Effector memory CD8-positive, alpha-beta T cell (primary cell): ENCODE measurements at regions not wholly inside any gene's neighbourhood (a gene's known extent, or its start where the extent isn't known, plus 50 kb on each side); places are given as distances from the start of the nearest gene placed in this dataset.

Experiments used
- ATAC-seq: fragments of 150-1000 bp; cut with Tn5 transposase; replicated peaks from 2 replicates; pipeline ENCODE4 v1.10.0; 2021; ENCODE audit warnings: mild to moderate bottlenecking, moderate library complexity
- DNase-seq, 3 experiments: peaks; one replicate each; pipeline ENCODE4 v3.0.0; 2021
- H3K27ac Mint-ChIP-seq, 2 donors: one replicate each; pipeline ENCODE4 v1.8.0; 2022; ENCODE audit warnings: mild to moderate bottlenecking in 2 of 2, mixed read lengths in 2 of 2, moderate library complexity in 2 of 2
- H3K27me3 Mint-ChIP-seq, 2 donors: one replicate each; pipeline ENCODE4 v1.8.0; 2022; ENCODE audit warnings: mixed read lengths in 2 of 2
- H3K36me3 Mint-ChIP-seq: one replicate; pipeline ENCODE4 v1.8.0; 2022; ENCODE audit warnings: mild to moderate bottlenecking, moderate library complexity, mixed read lengths; ENCODE audit not compliant: insufficient read depth
- H3K4me1 Mint-ChIP-seq, 2 donors: one replicate each; pipeline ENCODE4 v1.8.0; 2022; ENCODE audit warnings: low read depth in 2 of 2, mixed read lengths in 2 of 2
- H3K4me3 Mint-ChIP-seq, 2 donors: one replicate each; pipeline ENCODE4 v1.8.0; 2022; ENCODE audit warnings: mild to moderate bottlenecking in 2 of 2, mixed read lengths in 2 of 2, moderate library complexity in 2 of 2
- H3K9me3 Mint-ChIP-seq, 2 donors: one replicate each; pipeline ENCODE4 v1.8.0; 2022; ENCODE audit warnings: mixed read lengths in 2 of 2

- Mint-ChIP-seq H3K4me1 (no peaks in the 10 kb centered on the region), H3K9me3 (peaks cover 0 to 1% of the 10 kb centered on the region in 2 donors), H3K27ac (no peak overlapping the region), H3K27me3 (no peaks in the 10 kb centered on the region), H3K36me3 (no peaks in the 10 kb centered on the region), H3K4me3 (no peak overlapping the region)
- DNase-seq (no peak), ATAC-seq (no peak)
Observed at GRCh38 chr1:239633432-239633831, 247.1 kb downstream of the CHRM3 start.

GRCh38 chr1:239635276-239635675 lies 248.9 kb downstream of the CHRM3 start:
- H3K9me3 Mint-ChIP-seq, result peaks cover 0 to 1% of the 10 kb centered on the region in 2 donors
- DNase-seq, result no peak
- no peak for ATAC-seq
- H3K36me3 Mint-ChIP-seq, result no peaks in the 10 kb centered on the region
- H3K4me1 Mint-ChIP-seq, result no peaks in the 10 kb centered on the region
- H3K4me3 Mint-ChIP-seq, result no peak overlapping the region
- H3K27me3 Mint-ChIP-seq, result no peaks in the 10 kb centered on the region
- no peak overlapping the region for H3K27ac Mint-ChIP-seq

DNA sequence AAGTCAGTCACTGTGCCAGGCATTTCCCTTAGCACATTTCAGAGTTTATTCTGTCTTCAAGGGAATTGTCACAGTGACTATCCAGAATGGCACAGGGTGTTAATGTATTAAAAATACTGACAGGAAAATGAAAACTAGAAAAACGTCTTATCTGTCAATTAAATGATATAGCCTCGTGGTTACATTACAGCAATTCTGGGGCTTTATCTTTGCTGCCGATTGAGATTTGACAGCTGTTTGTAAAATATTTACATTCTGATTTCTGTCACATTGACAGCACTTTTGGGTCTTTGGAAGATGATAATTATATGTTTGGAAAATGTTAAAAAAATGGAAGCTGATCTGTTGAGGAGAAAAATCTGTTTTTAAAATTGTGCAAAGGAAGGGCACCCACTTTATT lies 250.0 kb downstream of the CHRM3 start:
- Mint-ChIP-seq H3K36me3 (no peaks in the 10 kb centered on the region), H3K4me1 (no peaks in the 10 kb centered on the region), H3K9me3 (peaks cover 0 to 1% of the 10 kb centered on the region in 2 donors), H3K4me3 (no peak overlapping the region), H3K27ac (no peak overlapping the region), H3K27me3 (no peaks in the 10 kb centered on the region)
- ATAC-seq (no peak), DNase-seq (no peak)

DNA sequence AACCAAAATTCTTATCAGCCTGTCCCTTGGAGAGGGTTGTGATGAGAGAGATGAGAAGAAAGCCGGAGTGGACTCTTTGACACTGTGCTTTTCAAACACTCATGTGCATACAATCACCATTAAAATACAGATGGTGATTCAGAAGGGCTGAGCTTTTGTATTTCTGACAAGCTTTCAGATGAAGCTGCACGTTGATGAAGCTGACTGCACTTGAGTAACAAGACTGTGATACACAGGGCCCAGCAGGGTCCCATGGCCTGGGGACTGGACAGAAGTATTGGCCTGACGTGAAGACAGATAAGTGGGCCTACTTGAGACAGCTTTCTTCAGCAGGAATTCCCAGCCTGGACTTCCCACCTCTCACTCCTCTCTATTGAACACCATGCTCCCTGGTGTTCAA lies 258.2 kb downstream of the CHRM3 start:
- Mint-ChIP-seq H3K36me3 (no peaks in the 10 kb centered on the region), H3K27me3 (no peaks in the 10 kb centered on the region), H3K4me3 (no peak overlapping the region), H3K4me1 (no peaks in the 10 kb centered on the region), H3K9me3 (no peaks in the 10 kb centered on the region), H3K27ac (no peak overlapping the region)
- no peak for ATAC-seq
- DNase-seq, result no peak

- Mint-ChIP-seq H3K27ac (no peak overlapping the region), H3K4me3 (no peak overlapping the region), H3K4me1 (no peaks in the 10 kb centered on the region), H3K36me3 (no peaks in the 10 kb centered on the region), H3K9me3 (no peaks in the 10 kb centered on the region), H3K27me3 (no peaks in the 10 kb centered on the region)
- DNase-seq (no peak), ATAC-seq (no peak)
Observed at GRCh38 chr1:239647045-239647444, 260.7 kb downstream of the CHRM3 start.

- H3K4me3 Mint-ChIP-seq, result no peak overlapping the region
- no peak for ATAC-seq
- H3K9me3 Mint-ChIP-seq, result peaks cover 0 to under 1% of the 10 kb centered on the region in 2 donors
- no peaks in the 10 kb centered on the region for H3K36me3 Mint-ChIP-seq
- no peaks in the 10 kb centered on the region for H3K4me1 Mint-ChIP-seq
- H3K27me3 Mint-ChIP-seq, result no peaks in the 10 kb centered on the region
- no peak overlapping the region for H3K27ac Mint-ChIP-seq
- DNase-seq, result no peak
Observed at GRCh38 chr1:239647964-239648632, 261.7 kb downstream of the CHRM3 start.

- no peak overlapping the region for H3K4me3 Mint-ChIP-seq
Observed at GRCh38 chr1:239655023-239655422, 268.7 kb downstream of the CHRM3 start.

GRCh38 chr1:239657291-239657690 lies 270.9 kb downstream of the CHRM3 start:
- Mint-ChIP-seq H3K9me3 (peaks cover 1 to 7% of the 10 kb centered on the region in 2 donors), H3K27me3 (no peaks in the 10 kb centered on the region), H3K27ac (no peak overlapping the region), H3K4me3 (no peak overlapping the region), H3K4me1 (no peaks in the 10 kb centered on the region), H3K36me3 (no peaks in the 10 kb centered on the region)
- no peak for ATAC-seq
- DNase-seq, result no peak

More at GRCh38 chr1:239655023-239655422, 268.7 kb downstream of the CHRM3 start:
- Mint-ChIP-seq H3K36me3 (no peaks in the 10 kb centered on the region), H3K27ac (no peak overlapping the region), H3K4me1 (no peaks in the 10 kb centered on the region), H3K27me3 (no peaks in the 10 kb centered on the region), H3K9me3 (peaks cover 1 to 7% of the 10 kb centered on the region in 2 donors)
- no peak for ATAC-seq
- no peak for DNase-seq

DNA sequence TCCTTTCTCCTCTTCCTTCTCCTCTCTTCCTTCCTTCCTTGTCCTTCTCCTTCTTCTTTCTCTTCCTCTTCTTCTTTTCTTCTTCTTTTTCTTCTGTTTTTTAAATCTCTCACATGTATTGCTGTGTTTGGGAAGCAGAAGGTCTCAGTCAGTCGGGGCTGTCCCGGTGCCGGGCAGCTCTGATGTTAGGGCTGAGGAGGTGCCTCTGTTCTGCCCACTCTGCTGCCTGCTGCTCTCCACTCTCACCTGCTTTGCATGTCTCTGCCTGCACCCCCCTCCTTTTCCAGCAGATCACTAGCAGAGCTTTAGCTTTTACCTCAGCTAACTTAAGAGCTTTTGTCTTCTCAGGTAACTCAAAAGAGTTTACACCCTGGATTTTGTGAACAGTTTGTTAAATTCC lies 276.6 kb downstream of the CHRM3 start:
- peaks cover 4 to 5% of the 10 kb centered on the region in 2 donors for H3K4me1 Mint-ChIP-seq
- DNase-seq (no peak), ATAC-seq (no peak)
- no peak overlapping the region for H3K27ac Mint-ChIP-seq
- H3K36me3 Mint-ChIP-seq, result no peaks in the 10 kb centered on the region
- H3K27me3 Mint-ChIP-seq, result no peaks in the 10 kb centered on the region
- no peak overlapping the region for H3K4me3 Mint-ChIP-seq
- H3K9me3 Mint-ChIP-seq, result peaks cover 0 to 2% of the 10 kb centered on the region in 2 donors

GRCh38 chr1:239672256-239672655 lies 285.9 kb downstream of the CHRM3 start:
- DNase-seq, result no peak
- Mint-ChIP-seq H3K4me3 (no peak overlapping the region), H3K36me3 (no peaks in the 10 kb centered on the region), H3K9me3 (peaks cover 0 to 2% of the 10 kb centered on the region in 2 donors), H3K27me3 (peaks cover 7 to 10% of the 10 kb centered on the region in 2 donors), H3K4me1 (peaks cover 0 to 1% of the 10 kb centered on the region in 2 donors), H3K27ac (no peak overlapping the region)
- no peak for ATAC-seq

DNA sequence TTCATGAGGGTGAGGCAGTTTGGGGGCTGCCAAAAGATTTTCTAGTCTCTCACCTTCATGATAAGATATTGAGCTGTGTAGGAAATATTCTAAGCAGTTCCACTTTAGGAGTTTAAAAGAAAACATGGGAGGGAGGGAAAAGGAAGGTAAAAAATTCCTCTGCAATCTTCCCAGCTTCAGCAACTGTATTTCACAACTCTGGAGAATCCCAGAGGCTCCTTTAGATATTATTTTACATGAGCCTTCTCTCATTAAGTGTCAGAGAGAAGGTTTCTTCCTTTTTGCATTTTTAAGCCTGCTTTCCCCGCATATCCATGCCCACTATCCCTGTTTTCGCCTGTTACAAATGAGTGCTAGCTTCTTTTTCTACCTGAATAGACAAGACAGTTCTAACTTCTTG lies 289.4 kb downstream of the CHRM3 start:
- Mint-ChIP-seq H3K4me3 (no peak overlapping the region), H3K27me3 (peaks cover 7 to 10% of the 10 kb centered on the region in 2 donors)
- ATAC-seq, result no peak

GRCh38 chr1:239676522-239677273 lies 290.3 kb downstream of the CHRM3 start:
- H3K4me3 Mint-ChIP-seq, result no peak overlapping the region
- peaks cover 0 to 6% of the 10 kb centered on the region in 2 donors for H3K9me3 Mint-ChIP-seq
- H3K4me1 Mint-ChIP-seq, result no peaks in the 10 kb centered on the region
- H3K36me3 Mint-ChIP-seq, result no peaks in the 10 kb centered on the region
- no peak for DNase-seq
- peak; percentile 36 for ATAC-seq
- no peak overlapping the region for H3K27ac Mint-ChIP-seq
- peaks cover 7 to 10% of the 10 kb centered on the region in 2 donors for H3K27me3 Mint-ChIP-seq

More for the DNA sequence above, 289.4 kb downstream of the CHRM3 start:
- Mint-ChIP-seq H3K4me1 (no peaks in the 10 kb centered on the region), H3K27ac (no peak overlapping the region), H3K36me3 (no peaks in the 10 kb centered on the region), H3K9me3 (peaks cover 0 to 5% of the 10 kb centered on the region in 2 donors)
- DNase-seq, result no peak

DNA sequence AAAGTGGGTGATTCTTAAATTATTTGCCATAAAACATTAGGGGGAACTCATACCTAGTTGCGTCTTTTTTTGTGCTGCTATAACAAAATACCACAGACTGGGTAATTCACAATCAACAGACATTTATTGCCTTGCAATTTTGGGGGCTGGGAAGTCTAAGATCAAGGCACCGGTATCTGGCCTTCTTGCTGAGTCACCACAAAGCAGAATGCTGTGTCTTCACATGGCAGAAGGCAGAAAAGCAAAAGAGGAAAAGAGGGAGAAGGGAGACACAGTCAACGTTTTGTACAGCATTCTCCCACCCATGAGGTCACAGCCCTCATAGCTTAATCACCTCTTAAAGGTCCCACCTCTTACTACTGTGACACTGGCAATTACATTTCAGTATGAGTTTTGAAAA lies 291.0 kb downstream of the CHRM3 start:
- no peaks in the 10 kb centered on the region for H3K4me1 Mint-ChIP-seq
- peaks cover 4 to 6% of the 10 kb centered on the region in 2 donors for H3K27me3 Mint-ChIP-seq
- H3K36me3 Mint-ChIP-seq, result no peaks in the 10 kb centered on the region
- no peak for DNase-seq
- ATAC-seq, result no peak
- H3K27ac Mint-ChIP-seq, result no peak overlapping the region
- no peak overlapping the region for H3K4me3 Mint-ChIP-seq
- H3K9me3 Mint-ChIP-seq, result peaks cover 0 to 6% of the 10 kb centered on the region in 2 donors

- ATAC-seq (no peak), DNase-seq (no peak)
- Mint-ChIP-seq H3K36me3 (no peaks in the 10 kb centered on the region), H3K27me3 (no peaks in the 10 kb centered on the region), H3K9me3 (peaks cover 0 to 6% of the 10 kb centered on the region in 2 donors), H3K27ac (no peak overlapping the region), H3K4me1 (no peaks in the 10 kb centered on the region), H3K4me3 (no peak overlapping the region)
Observed at GRCh38 chr1:239678181-239678580, 291.8 kb downstream of the CHRM3 start.
